Thoracic aorta (tissue), 2 donors: ENCODE measurements at regions not wholly inside any gene's neighbourhood (a gene's known extent, or its start where the extent isn't known, plus 50 kb on each side); places are given as distances from the start of the nearest gene placed in this dataset.

Experiments
- ATAC-seq: fragments of 150-250 bp; one replicate; pipeline ENCODE4 v1.8.0; 2017; ENCODE audit warnings: low read depth; ENCODE audit not compliant: insufficient number of reproducible peaks, low FRiP score
- DNase-seq: peaks from one replicate; pipeline ENCODE4 v3.0.0-alpha.2; 2020; ENCODE audit warnings: low spot score
- H3K27ac ChIP-seq, 2 donors: fragments of 200-600 bp; sonication (generic); 1 replicate in 1 of 2; 2 replicates in 1 of 2; pipeline ENCODE4 v1.5.1; 2016; ENCODE audit warnings: mild to moderate bottlenecking in 2 of 2, moderate library complexity in 2 of 2
- H3K27me3 ChIP-seq: fragments of 200-600 bp; sonication (generic); replicated peaks from 2 replicates; pipeline ENCODE4 v1.6.0; 2016; ENCODE audit warnings: mild to moderate bottlenecking; ENCODE audit not compliant: insufficient read depth
- H3K36me3 ChIP-seq: fragments of 200-600 bp; sonication (generic); one replicate; pipeline ENCODE4 v1.5.1; 2016
- H3K4me1 ChIP-seq, 2 donors: fragments of 200-600 bp; sonication (generic); 1 replicate in 1 of 2; 2 replicates in 1 of 2; pipeline versions ENCODE4 v1.5.1 to v1.6.0; 2016; ENCODE audit warnings: low read depth in 2 of 2, mild to moderate bottlenecking in 1 of 2; ENCODE audit not compliant: control insufficient read depth in 1 of 2
- H3K4me3 ChIP-seq: fragments of 200-600 bp; sonication (generic); 2 replicates; pipeline ENCODE4 v1.5.1; 2016; ENCODE audit warnings: mild to moderate bottlenecking
- H3K9me3 ChIP-seq: fragments of 200-600 bp; sonication (generic); 2 replicates; pipeline ENCODE4 v1.5.1; 2016
- CTCF ChIP-seq: fragments of 200-600 bp; sonication (generic); IDR thresholded peaks from one replicate; pipeline ENCODE4 v1.5.1; 2019; ENCODE audit warnings: antibody characterized with exemption

DNA sequence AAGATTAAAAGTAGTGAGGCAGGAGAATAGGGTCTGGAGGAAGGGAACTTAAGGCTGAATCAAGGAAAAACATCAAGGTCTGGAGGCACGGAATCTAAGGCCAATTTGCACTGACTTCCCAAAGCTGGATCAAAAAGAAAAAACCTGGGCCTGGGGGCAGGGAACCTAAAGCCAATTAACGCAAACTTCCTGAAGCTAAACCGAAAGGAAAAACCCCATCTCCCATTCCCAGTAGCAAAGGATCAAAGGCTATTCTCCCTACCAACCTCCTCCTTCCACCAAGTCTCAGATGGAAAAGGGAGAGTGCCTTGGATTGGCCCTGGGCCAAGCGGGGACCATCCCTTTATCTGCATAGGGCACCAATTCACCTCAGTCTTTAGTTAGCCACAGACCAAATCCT, 384.2 kb downstream of the GRIN2B start:
- DNase-seq (no peak), ATAC-seq (no peak)
- TF ChIP-seq CTCF: no peak
- Histone ChIP-seq H3K27ac (no peak overlapping the region), H3K27me3 (no peaks in the 10 kb centered on the region), H3K4me1 (no peaks in the 10 kb centered on the region), H3K9me3 (no peaks in the 10 kb centered on the region), H3K4me3 (no peak overlapping the region), H3K36me3 (no peaks in the 10 kb centered on the region)

DNA sequence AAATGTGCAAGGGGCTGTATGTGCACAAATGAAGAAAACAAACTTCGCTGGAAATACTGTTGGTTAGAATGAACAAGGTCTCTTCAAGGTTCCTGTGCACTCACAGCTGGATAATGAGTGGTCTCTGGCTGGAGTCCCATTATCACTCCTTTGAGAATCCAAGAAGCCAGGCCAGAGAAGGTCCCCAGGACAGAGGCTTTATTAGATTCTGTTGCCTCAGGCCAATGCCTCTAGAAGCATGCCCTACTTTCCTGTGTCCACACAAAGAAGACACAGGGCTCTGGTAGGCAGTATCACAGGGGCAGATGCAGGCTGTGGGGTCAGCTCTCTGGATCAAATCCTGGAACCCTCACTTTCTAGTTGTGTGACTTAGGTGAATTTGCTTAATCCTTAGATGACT, 384.7 kb downstream of the GRIN2B start:
- H3K36me3 ChIP-seq: no peaks in the 10 kb centered on the region
- H3K9me3 ChIP-seq: no peaks in the 10 kb centered on the region
- no peaks in the 10 kb centered on the region for H3K4me1 ChIP-seq
- no peak overlapping the region for H3K27ac ChIP-seq
- no peak for ATAC-seq
- H3K4me3 ChIP-seq: no peak overlapping the region
- H3K27me3 ChIP-seq: no peaks in the 10 kb centered on the region
- TF ChIP-seq CTCF: no peak
- DNase-seq: no peak

DNA sequence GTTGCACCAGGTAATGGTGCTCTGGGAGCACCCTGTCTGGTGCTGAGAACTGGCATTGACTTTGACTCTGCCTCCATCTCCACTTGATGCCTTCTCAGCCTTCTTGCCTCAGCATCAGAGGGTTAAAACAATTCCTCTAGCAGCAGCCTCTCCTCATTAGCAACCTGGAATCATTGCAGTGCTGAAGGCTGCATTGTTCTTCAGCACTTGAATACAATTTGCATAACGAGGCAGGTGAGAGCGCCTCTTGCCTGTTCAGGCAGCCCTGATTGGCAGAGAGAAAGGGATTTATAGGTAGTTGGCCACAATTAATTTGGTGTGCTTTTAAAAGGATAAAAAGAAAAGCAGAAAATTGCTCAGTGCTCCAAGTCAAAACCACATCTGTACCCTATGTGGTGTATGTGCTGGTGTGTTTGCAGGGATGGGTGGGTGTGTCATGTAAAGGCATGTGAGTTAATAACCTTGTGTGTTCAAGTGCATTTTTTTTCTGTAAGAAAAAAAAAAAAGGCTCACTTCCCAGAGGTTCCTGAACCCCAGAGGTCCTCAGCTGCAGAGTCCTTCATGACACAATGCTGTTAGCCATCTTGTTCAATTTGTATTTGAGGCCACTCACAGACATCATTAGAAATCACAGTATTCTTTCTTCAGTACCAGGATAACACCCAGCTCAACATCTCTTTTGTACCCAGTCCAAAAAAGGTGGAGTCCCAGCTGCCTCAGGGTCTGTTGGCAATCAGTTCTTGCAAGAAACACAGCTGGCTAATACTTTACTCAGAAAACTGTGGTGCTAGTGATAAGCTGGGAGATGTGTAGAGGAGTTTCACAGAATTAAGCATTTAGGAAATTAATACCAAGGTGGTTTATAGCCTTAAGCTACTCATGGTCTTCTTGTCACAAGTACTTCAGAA, 385.6 kb downstream of the GRIN2B start:
- no peaks in the 10 kb centered on the region for H3K4me1 ChIP-seq
- no peaks in the 10 kb centered on the region for H3K9me3 ChIP-seq
- no peak overlapping the region for H3K27ac ChIP-seq
- H3K4me3 ChIP-seq: no peak overlapping the region
- H3K27me3 ChIP-seq: no peaks in the 10 kb centered on the region
- DNase-seq (no peak), ATAC-seq (no peak)
- H3K36me3 ChIP-seq: no peaks in the 10 kb centered on the region
- TF ChIP-seq CTCF: no peak

- Histone ChIP-seq H3K27ac (no peak overlapping the region), H3K4me3 (no peak overlapping the region), H3K9me3 (no peaks in the 10 kb centered on the region), H3K4me1 (no peaks in the 10 kb centered on the region), H3K36me3 (no peaks in the 10 kb centered on the region), H3K27me3 (no peaks in the 10 kb centered on the region)
- DNase-seq: no peak
- no peak for TF ChIP-seq CTCF
- ATAC-seq: no peak
Observed at GRCh38 chr12:13594731-13595514, 386.5 kb downstream of the GRIN2B start.
